B cell (primary cell): ENCODE measurements at regions not wholly inside any gene's neighbourhood (a gene's known extent, or its start where the extent isn't known, plus 50 kb on each side); places are given as distances from the start of the nearest gene placed in this dataset.

Experiments used
- ATAC-seq: fragments of 200-7000 bp; cut with Tn5 transposase; one replicate; pipeline ENCODE4 v1.10.0; 2021; ENCODE audit warnings: low read depth, mild to moderate bottlenecking, moderate number of reproducible peaks, moderate library complexity
- CTCF ChIA-PET: fragments of 350-600 bp; sonication (Branson Sonifier 250); formaldehyde crosslinking; loops from one replicate; lab custom pipeline; 2021; ENCODE audit warnings: antibody characterized with exemption, inconsistent platforms; lab: Charles Lee
- POLR2A ChIA-PET: fragments of 350-600 bp; sonication (Branson Sonifier 250); formaldehyde crosslinking; loops from one replicate; lab custom pipeline; 2021; ENCODE audit warnings: antibody characterized with exemption; lab: Charles Lee
- DNase-seq: peaks from one replicate; pipeline ENCODE4 v3.0.0; 2013
- H2AFZ ChIP-seq: 2 replicates; pipeline ENCODE4 v1.6.1; 2012; ENCODE audit warnings: mild to moderate bottlenecking, low read depth, low read length; ENCODE audit not compliant: insufficient read depth, poor library complexity, severe bottlenecking
- H3K27ac ChIP-seq, 2 donors: 1 replicate in 1 of 2; 2 replicates in 1 of 2; pipeline ENCODE4 v1.5.1; 2012 to 2013; ENCODE audit warnings: low read length in 2 of 2, mild to moderate bottlenecking in 2 of 2, moderate library complexity in 1 of 2
- H3K27me3 ChIP-seq, 4 experiments: fragments of 200-600 bp in 1 of 4; sonication (generic) in 1 of 4; replicated peaks in 1 of 4; 1 replicate in 2 of 4; 2 replicates in 2 of 4; pipeline versions ENCODE4 v1.6.1 to v1.7.0; 2013 to 2016; ENCODE audit warnings: low read length in 3 of 4, mild to moderate bottlenecking in 2 of 4, mixed read lengths in 1 of 4, moderate library complexity in 1 of 4; ENCODE audit not compliant: insufficient read depth in 4 of 4, control insufficient read depth in 3 of 4; ENCODE audit errors: control extremely low read depth in 1 of 4
- H3K36me3 ChIP-seq, 2 experiments: replicated peaks in 1 of 2; 1 replicate in 1 of 2; 2 replicates in 1 of 2; pipeline versions ENCODE4 v1.6.1 to v1.7.1; 2013; ENCODE audit warnings: low read length in 1 of 2; ENCODE audit not compliant: insufficient read depth in 2 of 2, control insufficient read depth in 1 of 2; ENCODE audit errors: control extremely low read depth in 1 of 2, extremely low read depth in 1 of 2
- H3K4me1 ChIP-seq, 2 donors: fragments of 200-600 bp in 1 of 2; sonication (generic) in 1 of 2; 1 replicate in 1 of 2; 2 replicates in 1 of 2; pipeline versions ENCODE4 v1.5.1 to v1.6.1; 2013 to 2017; ENCODE audit warnings: low read length in 2 of 2; ENCODE audit not compliant: control insufficient read depth in 2 of 2, insufficient read depth in 2 of 2
- H3K4me2 ChIP-seq: replicated peaks from 2 replicates; pipeline ENCODE3; 2012; ENCODE audit warnings: mild to moderate bottlenecking, low read depth, low read length; ENCODE audit not compliant: poor library complexity, severe bottlenecking
- H3K4me3 ChIP-seq, 5 experiments: fragments of 200-600 bp in 1 of 5; sonication (generic) in 1 of 5; 1 replicate in 3 of 5; 2 replicates in 2 of 5; pipeline versions ENCODE4 v1.5.1 to v1.7.0; 2011 to 2016; ENCODE audit warnings: low read length in 4 of 5, mild to moderate bottlenecking in 4 of 5, low read depth in 2 of 5, control low read depth in 1 of 5, moderate library complexity in 1 of 5; ENCODE audit not compliant: insufficient read depth in 1 of 5; ENCODE audit errors: control extremely low read depth in 1 of 5, extremely low read depth in 1 of 5
- H3K79me2 ChIP-seq: fragments of 200-600 bp; sonication (generic); one replicate; pipeline ENCODE4 v1.6.0; 2016; ENCODE audit warnings: low read length; ENCODE audit not compliant: control insufficient read depth, insufficient read depth
- H3K9ac ChIP-seq: fragments of 200-600 bp; sonication (generic); 2 replicates; pipeline ENCODE4 v1.6.1; 2017; ENCODE audit warnings: mild to moderate bottlenecking, low read length, moderate library complexity
- H3K9me3 ChIP-seq, 3 donors: one replicate each; pipeline versions ENCODE4 v1.6.1 to v1.7.1; 2013; ENCODE audit warnings: low read length in 2 of 3; ENCODE audit not compliant: control insufficient read depth in 2 of 3, insufficient read depth in 1 of 3; ENCODE audit errors: control extremely low read depth in 1 of 3
- H4K20me1 ChIP-seq: 2 replicates; pipeline ENCODE4 v1.6.0; 2012; ENCODE audit warnings: mild to moderate bottlenecking, low read length; ENCODE audit not compliant: insufficient read depth, control insufficient read depth, poor library complexity, severe bottlenecking
- H3K27ac Mint-ChIP-seq: one replicate; pipeline ENCODE4 v1.8.0; 2021; ENCODE audit warnings: mixed read lengths
- H3K27me3 Mint-ChIP-seq: one replicate; pipeline ENCODE4 v1.8.0; 2021; ENCODE audit warnings: mixed read lengths
- H3K4me1 Mint-ChIP-seq: one replicate; pipeline ENCODE4 v1.8.0; 2021; ENCODE audit warnings: mixed read lengths
- H3K4me3 Mint-ChIP-seq: one replicate; pipeline ENCODE4 v1.8.0; 2021; ENCODE audit warnings: mixed read lengths
- H3K9me3 Mint-ChIP-seq: one replicate; pipeline ENCODE4 v1.8.0; 2022; ENCODE audit warnings: mixed read lengths; ENCODE audit not compliant: insufficient read depth
- EZH2 ChIP-seq: IDR thresholded peaks from 2 replicates; pipeline ENCODE4 v1.6.1; 2012; ENCODE audit warnings: borderline replicate concordance, low read depth, mild to moderate bottlenecking, moderate library complexity, low read length; ENCODE audit not compliant: insufficient read depth, poor library complexity, severe bottlenecking
- WGBS: methylation state at CpG from one replicate; pipeline ENCODE4 v1.1.5; 2013; ENCODE audit warnings: missing lambda C conversion rate; ENCODE audit not compliant: insufficient coverage; 5-methylcytosine and 5-hydroxymethylcytosine counted together
- intact Hi-C: fragments of 100-400 bp; cut with micrococcal nuclease; formaldehyde crosslinking; loops from one replicate; pipeline ENCODE4 v1.10.0; 2022
- TF ChIP-seq, protein P1 (sequence below): fragments of 200-600 bp; IDR thresholded peaks from one replicate; pipeline ENCODE4 v1.8.0; 2022; ENCODE audit warnings: antibody characterized with exemption, mild to moderate bottlenecking

DNA sequence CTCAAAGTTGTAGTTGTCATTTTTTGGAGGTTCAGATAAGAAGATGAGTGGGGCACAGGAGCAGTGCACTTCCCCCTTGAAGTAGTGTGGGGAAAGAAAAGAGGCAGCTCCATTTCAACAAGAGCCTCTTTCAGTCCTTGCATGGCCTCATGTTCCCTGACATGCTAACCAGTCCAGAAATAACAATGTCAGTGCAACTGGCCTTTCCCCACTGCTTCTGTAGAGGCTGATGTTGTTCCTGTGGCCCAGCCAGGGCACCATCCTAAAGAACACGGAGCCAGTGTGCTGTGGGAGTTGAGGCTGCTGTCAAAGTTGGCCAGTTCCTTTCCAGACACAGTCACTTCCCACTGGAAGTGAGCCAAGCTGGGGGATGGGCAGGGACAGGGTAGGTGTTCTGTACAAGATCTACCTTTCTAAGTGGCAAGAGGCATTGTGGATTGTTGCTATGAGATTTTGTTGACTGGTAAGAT is 77.7 kb upstream of the SLC38A2 start:
- H3K9ac ChIP-seq = no peak overlapping the region

DNA sequence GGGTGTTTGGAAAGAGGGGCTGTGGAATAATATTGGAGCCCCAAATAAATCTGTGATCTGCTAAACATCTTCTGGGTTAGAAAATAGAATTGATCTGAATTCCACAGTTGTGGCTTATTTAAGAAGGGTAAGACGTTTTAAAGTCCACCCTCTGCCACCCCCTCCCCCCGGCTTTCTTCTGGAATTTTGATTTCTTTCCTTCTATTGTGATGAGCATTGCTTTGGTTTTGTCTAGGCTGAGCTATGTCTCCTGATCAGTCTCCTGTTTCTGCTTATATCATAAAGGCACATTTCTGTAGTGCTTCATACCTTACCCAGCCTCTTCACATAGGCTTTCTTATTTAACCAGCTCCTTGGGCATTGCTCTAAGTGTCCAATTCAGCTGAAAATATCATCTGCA is 77.3 kb upstream of the SLC38A2 start:
- H3K4me2 ChIP-seq = no peak overlapping the region
- no peak overlapping the region for H3K27ac Mint-ChIP-seq

More for the DNA sequence above, 77.7 kb upstream of the SLC38A2 start:
- intact Hi-C loops = no loop called here
- Histone ChIP-seq H3K27ac (no peak overlapping the region), H3K4me1 (peaks cover 6 to 14% of the 10 kb centered on the region in 2 donors), H3K27me3 (no peaks in the 10 kb centered on the region), H3K4me3 (no peak overlapping the region), H3K79me2 (no peaks in the 10 kb centered on the region), H3K9me3 (peaks cover 0 to 6% (median 0%) of the 10 kb centered on the region in 3 donors), H3K4me2 (no peak overlapping the region), H2AFZ (no peak overlapping the region), H3K36me3 (no peaks in the 10 kb centered on the region), H4K20me1 (no peaks in the 10 kb centered on the region)
- no peak overlapping the region for H3K27ac Mint-ChIP-seq
- peaks cover 15% of the 10 kb centered on the region for H3K4me1 Mint-ChIP-seq
- H3K27me3 Mint-ChIP-seq = no peaks in the 10 kb centered on the region
- CTCF ChIA-PET = no interaction called here
- H3K4me3 Mint-ChIP-seq = no peak overlapping the region
- no peaks in the 10 kb centered on the region for H3K9me3 Mint-ChIP-seq
- ATAC-seq = no peak
- POLR2A ChIA-PET = no interaction called here
- WGBS = 40% methylated on average over 1 of the region's 1 CpG
- TF ChIP-seq, protein P1, sequence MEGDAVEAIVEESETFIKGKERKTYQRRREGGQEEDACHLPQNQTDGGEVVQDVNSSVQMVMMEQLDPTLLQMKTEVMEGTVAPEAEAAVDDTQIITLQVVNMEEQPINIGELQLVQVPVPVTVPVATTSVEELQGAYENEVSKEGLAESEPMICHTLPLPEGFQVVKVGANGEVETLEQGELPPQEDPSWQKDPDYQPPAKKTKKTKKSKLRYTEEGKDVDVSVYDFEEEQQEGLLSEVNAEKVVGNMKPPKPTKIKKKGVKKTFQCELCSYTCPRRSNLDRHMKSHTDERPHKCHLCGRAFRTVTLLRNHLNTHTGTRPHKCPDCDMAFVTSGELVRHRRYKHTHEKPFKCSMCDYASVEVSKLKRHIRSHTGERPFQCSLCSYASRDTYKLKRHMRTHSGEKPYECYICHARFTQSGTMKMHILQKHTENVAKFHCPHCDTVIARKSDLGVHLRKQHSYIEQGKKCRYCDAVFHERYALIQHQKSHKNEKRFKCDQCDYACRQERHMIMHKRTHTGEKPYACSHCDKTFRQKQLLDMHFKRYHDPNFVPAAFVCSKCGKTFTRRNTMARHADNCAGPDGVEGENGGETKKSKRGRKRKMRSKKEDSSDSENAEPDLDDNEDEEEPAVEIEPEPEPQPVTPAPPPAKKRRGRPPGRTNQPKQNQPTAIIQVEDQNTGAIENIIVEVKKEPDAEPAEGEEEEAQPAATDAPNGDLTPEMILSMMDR = no peak
- no peak for TF ChIP-seq EZH2
- DNase-seq = no peak

More for the DNA sequence above, 77.3 kb upstream of the SLC38A2 start:
- no peak overlapping the region for H3K4me3 ChIP-seq
- no peaks in the 10 kb centered on the region for H3K79me2 ChIP-seq
- TF ChIP-seq, protein P1 = no peak
- no peak for TF ChIP-seq EZH2
- no peaks in the 10 kb centered on the region for H3K27me3 Mint-ChIP-seq
- no peak overlapping the region for H3K27ac ChIP-seq
- ChIA-PET POLR2A (no interaction called here), CTCF (no interaction called here)
- WGBS = no CpG with 5 or more reads among the region's 2 CpGs
- H3K4me1 Mint-ChIP-seq = peaks cover 11% of the 10 kb centered on the region
- H3K9me3 ChIP-seq = peaks cover 0 to 6% (median 0%) of the 10 kb centered on the region in 3 donors
- H3K9me3 Mint-ChIP-seq = no peaks in the 10 kb centered on the region
- no peak overlapping the region for H2AFZ ChIP-seq
- no peaks in the 10 kb centered on the region for H3K27me3 ChIP-seq
- H4K20me1 ChIP-seq = no peaks in the 10 kb centered on the region
- H3K4me3 Mint-ChIP-seq = no peak overlapping the region
- DNase-seq (no peak), ATAC-seq (no peak)
- no peak overlapping the region for H3K9ac ChIP-seq
- peaks cover 2 to 9% of the 10 kb centered on the region in 2 donors for H3K4me1 ChIP-seq
- H3K36me3 ChIP-seq = no peaks in the 10 kb centered on the region
- intact Hi-C loops = no loop called here
